ENCODE measurements at regions not wholly inside any gene's neighbourhood (a gene's known extent, or its start where the extent isn't known, plus 50 kb on each side); places are given as distances from the start of the nearest gene placed in this dataset.

- no peak overlapping the region for H2AFZ ChIP-seq (ENCODE audit: control insufficient read depth, low read length)
- H3K79me2 ChIP-seq (ENCODE audit: control insufficient read depth, insufficient read depth, low read length), result no peaks in the 10 kb centered on the region
- H3K9ac ChIP-seq (ENCODE audit: control insufficient read depth, extremely low read depth, insufficient read depth, low read length), result no peak overlapping the region
- no peak for DNase-seq (ENCODE audit: low read depth, low spot score)
- no peaks in the 10 kb centered on the region for H4K20me1 ChIP-seq (ENCODE audit: control insufficient read depth, extremely low read depth, insufficient read depth, low read length)
- TF ChIP-seq CTCF (optimal IDR thresholded peaks at IDR 0.05 in 1 of 3, IDR thresholded peaks at IDR 0.05 in 1 of 3, conservative IDR thresholded peaks at IDR 0.05 in 1 of 3; ENCODE audit: extremely low read depth in 1 of 3, insufficient read depth in 2 of 3, low read length in 3 of 3), result no peak
- TF ChIP-seq EZH2 (IDR thresholded peaks at IDR 0.05; ENCODE audit: low read length), result no peak
- H3K9me3 ChIP-seq (ENCODE audit: control insufficient read depth, low read depth, low read length), result no peaks in the 10 kb centered on the region
- H3K4me2 ChIP-seq (ENCODE audit: control insufficient read depth, extremely low read depth, insufficient read depth, low read depth, low read length), result no peak overlapping the region
- FAIRE-seq, result no peak
- no peak overlapping the region for H3K27ac ChIP-seq (ENCODE audit: control insufficient read depth, insufficient read depth, low read length)
- dilution Hi-C loops (cut with MboI; ENCODE audit: extremely low pct_ligation_motif_present, low sequenced_read_pairs), result no loop called here
- H3K27me3 ChIP-seq (ENCODE audit: control insufficient read depth, extremely low read depth, insufficient read depth, low read length), result no peaks in the 10 kb centered on the region
- peaks cover 21% of the 10 kb centered on the region for H3K4me1 ChIP-seq (ENCODE audit: control insufficient read depth, extremely low read depth, insufficient read depth, low read length)
- H3K36me3 ChIP-seq (ENCODE audit: control insufficient read depth in 2 of 2, extremely low read depth in 1 of 2, insufficient read depth in 2 of 2, low read length in 2 of 2), result no peaks in the 10 kb centered on the region
- no peaks in the 10 kb centered on the region for H3K9me1 ChIP-seq (ENCODE audit: control insufficient read depth, extremely low read depth, insufficient read depth, low read length)
- H3K4me3 ChIP-seq (ENCODE audit: control insufficient read depth in 2 of 3, extremely low read depth in 1 of 3, insufficient read depth in 2 of 3, low read depth in 1 of 3, low read length in 3 of 3), result no peak overlapping the region
Observed at GRCh38 chrX:141402897-141403610, 160.7 kb upstream of the SPANXC start.

- Histone ChIP-seq H3K9me3 (ENCODE audit: control insufficient read depth, low read depth, low read length) (no peaks in the 10 kb centered on the region), H3K79me2 (ENCODE audit: control insufficient read depth, insufficient read depth, low read length) (no peaks in the 10 kb centered on the region), H3K4me1 (ENCODE audit: control insufficient read depth, extremely low read depth, insufficient read depth, low read length) (no peaks in the 10 kb centered on the region), H3K27me3 (ENCODE audit: control insufficient read depth, extremely low read depth, insufficient read depth, low read length) (no peaks in the 10 kb centered on the region), H3K36me3 (ENCODE audit: control insufficient read depth in 2 of 2, extremely low read depth in 1 of 2, insufficient read depth in 2 of 2, low read length in 2 of 2) (no peaks in the 10 kb centered on the region), H3K4me2 (ENCODE audit: control insufficient read depth, extremely low read depth, insufficient read depth, low read depth, low read length) (no peak overlapping the region), H3K9me1 (ENCODE audit: control insufficient read depth, extremely low read depth, insufficient read depth, low read length) (no peaks in the 10 kb centered on the region), H3K27ac (ENCODE audit: control insufficient read depth, insufficient read depth, low read length) (no peak overlapping the region), H3K4me3 (ENCODE audit: control insufficient read depth in 2 of 3, extremely low read depth in 1 of 3, insufficient read depth in 2 of 3, low read depth in 1 of 3, low read length in 3 of 3) (no peak overlapping the region), H2AFZ (ENCODE audit: control insufficient read depth, low read length) (no peak overlapping the region), H3K9ac (ENCODE audit: control insufficient read depth, extremely low read depth, insufficient read depth, low read length) (no peak overlapping the region), H4K20me1 (ENCODE audit: control insufficient read depth, extremely low read depth, insufficient read depth, low read length) (no peaks in the 10 kb centered on the region)
- FAIRE-seq, result no peak
- DNase-seq (ENCODE audit: low read depth, low spot score), result no peak
- no peak for TF ChIP-seq EZH2 (IDR thresholded peaks at IDR 0.05; ENCODE audit: low read length)
- dilution Hi-C loops (cut with MboI; ENCODE audit: extremely low pct_ligation_motif_present, low sequenced_read_pairs), result no loop called here
Observed at GRCh38 chrX:141396536-141396935, 154.2 kb upstream of the SPANXC start.
